Bone marrow (tissue), 2 donors: ENCODE measurements at regions not wholly inside any gene's neighbourhood (a gene's known extent, or its start where the extent isn't known, plus 50 kb on each side); places are given as distances from the start of the nearest gene placed in this dataset.
"Not testable (repeated sequence)": the region's sequence is repeated elsewhere in the genome, so short reads cannot be mapped to it uniquely, and the experiment has no call there.

ENCODE experiments used
- DNase-seq, 2 donors: peaks; one replicate each; lab custom pipeline; 2025; lab: John Stamatoyannopoulos, UW

- no peak for DNase-seq
Measured at GRCh38 chr4:188287169-188287894, 148.1 kb downstream of the TRIML1 start.

GRCh38 chr4:188289531-188290125 is 150.4 kb downstream of the TRIML1 start:
- DNase-seq, result no peak

- DNase-seq, result no peak
Measured at GRCh38 chr4:188295899-188296298, 156.7 kb downstream of the TRIML1 start.

GRCh38 chr4:188296331-188296730 is 157.1 kb downstream of the TRIML1 start:
- DNase-seq, result no peak

GRCh38 chr4:188297873-188298272 is 158.6 kb downstream of the TRIML1 start:
- DNase-seq, result no peak

GRCh38 chr4:188299161-188299560 is 159.9 kb downstream of the TRIML1 start:
- DNase-seq, result no peak

GRCh38 chr4:188300385-188300784 is 161.1 kb downstream of the TRIML1 start:
- no peak for DNase-seq

GRCh38 chr4:188305690-188306089 is 166.4 kb downstream of the TRIML1 start:
- no peak for DNase-seq

- DNase-seq, result no peak
Measured at GRCh38 chr4:188307591-188307990, 168.3 kb downstream of the TRIML1 start.

- DNase-seq, result no peak
Measured at GRCh38 chr4:188308142-188308541, 168.9 kb downstream of the TRIML1 start.

- no peak for DNase-seq
Measured at GRCh38 chr4:188316391-188316790, 177.2 kb downstream of the TRIML1 start.

GRCh38 chr4:188328966-188329365 is 189.7 kb downstream of the TRIML1 start:
- DNase-seq, result no peak

GRCh38 chr4:188329521-188329920 is 190.3 kb downstream of the TRIML1 start:
- no peak for DNase-seq

- no peak for DNase-seq
Measured at GRCh38 chr4:188332265-188332664, 193.0 kb downstream of the TRIML1 start.

GRCh38 chr4:188336891-188337290 is 197.7 kb downstream of the TRIML1 start:
- DNase-seq, result no peak

- no peak for DNase-seq
Measured at GRCh38 chr4:188341428-188341827, 202.2 kb downstream of the TRIML1 start.

GRCh38 chr4:188346171-188346809 is 207.0 kb downstream of the TRIML1 start:
- no peak for DNase-seq

GRCh38 chr4:188347339-188347738 is 208.1 kb downstream of the TRIML1 start:
- DNase-seq, result no peak

GRCh38 chr4:188349569-188349968 is 210.3 kb downstream of the TRIML1 start:
- DNase-seq, result not testable (repeated sequence)

- no peak for DNase-seq
Measured at GRCh38 chr4:188363196-188363595, 224.0 kb downstream of the TRIML1 start.

- DNase-seq, result no peak
Measured at GRCh38 chr4:188370777-188371176, 231.5 kb downstream of the TRIML1 start.

GRCh38 chr4:188372058-188372457 is 232.8 kb downstream of the TRIML1 start:
- no peak for DNase-seq

- no peak for DNase-seq
Measured at GRCh38 chr4:188372829-188373228, 233.6 kb downstream of the TRIML1 start.
